GM18909 (cell line): ENCODE measurements at regions not wholly inside any gene's neighbourhood (a gene's known extent, or its start where the extent isn't known, plus 50 kb on each side); places are given as distances from the start of the nearest gene placed in this dataset.
A peak's percentile ranks its signal among the peaks of the same experiment; 100 is the strongest.
"Not testable (repeated sequence)": the region's sequence is repeated elsewhere in the genome, so short reads cannot be mapped to it uniquely, and the experiment has no call there.

Source experiments
- ATAC-seq: cut with Tn5 transposase; IDR thresholded peaks from one replicate; pipeline ENCODE4 v1.9.1; 2021; ENCODE audit warnings: mild to moderate bottlenecking; ENCODE audit not compliant: unreplicated experiment, poor library complexity

DNA sequence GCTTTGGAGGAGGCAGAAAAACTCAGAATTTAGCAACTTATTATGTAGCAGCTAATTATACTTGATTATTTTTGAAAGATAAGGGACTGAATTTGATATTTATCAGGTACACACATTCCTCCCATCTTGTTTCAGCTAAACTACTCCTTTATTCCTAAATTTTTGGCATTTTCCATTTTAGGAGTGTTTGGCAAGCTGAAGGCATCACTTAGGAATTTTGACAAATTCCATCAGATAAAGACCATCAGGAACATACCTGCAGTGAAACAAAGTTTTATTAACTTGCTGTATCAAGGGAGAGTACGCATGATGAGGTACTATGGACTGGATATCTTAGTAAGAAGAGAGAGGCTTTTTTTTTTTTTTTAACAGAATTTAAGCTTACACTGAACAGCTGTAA lies 1092.2 kb downstream of the PLA2G4A start:
- no peak for ATAC-seq

DNA sequence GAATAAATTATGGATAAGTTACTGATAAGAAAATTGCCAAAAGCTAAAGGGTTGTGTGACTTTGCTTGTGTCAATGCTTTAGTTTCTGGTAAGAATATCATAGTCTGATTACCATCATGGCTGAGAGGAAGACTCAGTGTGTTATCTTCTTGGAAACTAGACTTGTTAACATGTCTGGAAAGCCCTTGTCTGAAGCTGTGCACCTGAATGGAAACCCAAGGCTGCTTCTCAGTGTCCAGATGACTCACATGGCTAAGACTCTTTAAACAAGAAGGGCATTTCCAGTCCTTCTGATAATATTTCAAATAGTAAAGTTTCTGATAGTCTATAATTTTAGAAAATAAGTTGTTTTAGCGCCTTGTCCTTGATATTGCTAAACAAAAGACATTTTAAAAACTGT lies 1092.7 kb downstream of the PLA2G4A start:
- no peak for ATAC-seq

DNA sequence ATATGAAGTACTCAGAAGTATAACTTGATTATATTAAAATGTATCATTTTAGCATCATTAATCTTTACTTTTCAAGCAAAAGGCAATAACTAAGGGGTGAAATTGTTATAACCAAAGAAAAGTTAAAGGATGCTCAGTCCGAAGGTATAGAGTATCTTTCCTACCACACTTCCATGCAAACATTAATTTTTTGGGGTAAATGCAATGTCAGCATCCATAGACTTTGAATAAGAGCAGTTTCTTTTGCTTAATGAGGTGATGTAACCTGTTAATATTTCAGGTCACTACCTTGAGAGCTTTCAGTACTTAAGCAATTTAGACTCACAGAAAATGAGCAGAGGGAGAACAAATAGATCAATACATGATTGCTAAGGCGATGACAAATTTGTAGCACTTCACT lies 1093.5 kb downstream of the PLA2G4A start:
- ATAC-seq, result no peak

DNA sequence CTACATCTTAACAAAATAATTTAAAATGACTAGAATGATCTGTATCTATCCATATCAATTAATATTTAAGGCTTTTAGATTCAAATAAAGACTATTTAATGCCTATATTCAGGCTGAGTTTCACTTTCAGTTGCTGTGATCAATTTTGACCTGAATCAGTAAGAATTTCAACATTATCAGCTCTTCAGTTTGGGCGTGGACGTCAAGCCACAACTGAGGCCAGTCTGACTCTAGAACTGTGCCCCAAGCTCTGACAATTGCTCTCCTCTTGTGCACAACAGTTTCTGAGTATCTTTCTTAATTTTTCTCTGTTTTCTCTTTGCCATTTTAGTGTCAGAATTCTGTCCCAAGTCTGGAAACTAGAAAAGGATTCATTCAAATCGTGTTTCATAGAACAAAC lies 1095.5 kb downstream of the PLA2G4A start:
- ATAC-seq, result no peak

DNA sequence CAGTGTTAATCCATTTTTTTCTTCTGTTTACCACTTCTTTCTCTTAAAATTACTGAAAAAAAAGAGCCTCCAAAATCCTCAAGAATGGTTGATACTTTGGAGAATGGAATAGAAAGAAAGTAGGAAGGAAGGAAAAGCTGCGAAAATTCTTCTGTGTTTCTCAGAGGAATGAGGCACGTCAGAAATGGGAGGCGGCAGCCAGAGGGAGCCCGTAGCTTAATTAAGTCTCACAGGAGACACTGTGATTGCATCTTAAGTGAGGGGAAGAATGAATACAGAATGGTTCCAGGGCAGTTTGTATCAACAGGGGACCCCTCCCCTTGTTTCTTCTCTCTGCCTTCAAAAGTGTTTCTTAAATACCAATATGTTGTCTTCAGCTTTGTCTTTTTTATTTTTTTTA lies 1099.5 kb downstream of the PLA2G4A start:
- ATAC-seq, result peak; percentile 76

DNA sequence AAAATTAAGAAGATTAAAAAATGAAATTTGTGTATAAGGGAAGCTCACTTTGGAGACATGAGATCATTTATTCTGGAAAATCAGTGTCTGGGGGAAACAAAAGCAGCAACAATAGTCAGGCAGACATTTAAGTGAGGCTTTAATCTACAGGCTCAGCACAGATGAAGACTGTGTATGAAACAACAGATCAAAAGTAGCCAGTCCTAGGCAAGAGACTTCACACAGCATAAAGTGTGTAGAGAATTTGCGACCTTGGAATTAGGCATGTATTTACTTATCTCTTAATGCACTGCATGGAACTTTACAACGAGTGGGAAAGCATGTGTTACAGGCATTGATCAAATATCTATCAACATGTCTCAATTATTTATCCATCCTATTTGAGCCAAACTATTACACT lies 1099.9 kb downstream of the PLA2G4A start:
- ATAC-seq, result no peak

DNA sequence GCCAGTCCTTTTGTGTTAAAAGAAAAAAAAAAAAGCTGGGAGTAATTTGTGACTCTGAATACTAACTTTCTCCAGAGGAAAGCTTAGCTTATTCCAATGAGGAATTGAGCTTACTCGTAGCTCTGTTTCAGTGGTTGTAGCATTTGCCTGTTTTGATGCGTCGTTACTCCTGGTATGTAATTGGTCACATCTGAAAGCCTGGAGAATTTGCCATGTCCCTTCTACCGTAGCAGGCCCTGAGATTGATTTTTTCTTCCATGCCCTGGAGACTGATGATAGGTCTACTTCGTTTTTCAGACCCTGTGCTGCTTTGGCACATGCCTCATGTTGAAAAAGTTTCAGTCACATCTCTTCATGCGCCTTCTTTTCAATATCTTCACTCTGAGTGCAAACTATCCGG lies 1103.0 kb downstream of the PLA2G4A start:
- ATAC-seq, result no peak

DNA sequence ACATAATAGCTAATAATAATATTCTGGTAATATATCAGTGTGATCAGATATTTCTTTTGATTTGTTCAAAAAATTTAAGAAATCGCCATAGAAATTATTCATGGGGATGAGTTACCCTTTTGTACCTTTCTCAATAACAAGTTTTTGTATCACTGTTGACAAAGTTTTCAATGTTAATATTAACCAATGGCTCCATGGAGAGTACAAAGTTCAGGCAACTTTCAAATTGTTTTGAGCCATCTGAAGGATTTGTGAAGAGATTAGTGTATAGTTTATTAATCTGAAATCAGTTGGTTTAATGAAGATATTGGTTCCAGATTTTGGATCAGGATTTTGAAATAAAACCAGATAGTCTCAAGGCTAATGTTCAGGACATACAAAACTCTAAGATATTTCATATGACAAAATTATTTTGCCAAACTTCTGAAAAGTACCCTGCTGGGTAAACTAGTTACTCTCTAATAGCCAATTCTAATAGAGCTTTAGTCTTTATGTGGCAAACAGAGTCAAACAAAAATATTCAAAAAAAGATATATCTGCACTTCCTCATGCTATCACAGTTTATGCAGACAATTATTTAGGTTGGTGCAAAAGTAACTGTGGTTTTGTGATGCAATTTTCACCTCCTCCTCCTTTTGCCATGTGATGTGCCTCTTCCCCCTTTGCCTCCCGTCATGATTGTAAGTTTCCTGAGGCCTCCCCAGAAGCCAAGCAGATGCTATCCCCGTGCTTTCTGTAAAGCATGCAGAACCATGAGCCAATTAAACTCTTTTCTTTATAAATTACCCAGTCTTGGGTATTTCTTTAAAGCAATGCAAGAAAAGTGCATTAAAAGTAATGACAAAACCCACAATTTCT lies 1105.0 kb downstream of the PLA2G4A start:
- ATAC-seq, result no peak

DNA sequence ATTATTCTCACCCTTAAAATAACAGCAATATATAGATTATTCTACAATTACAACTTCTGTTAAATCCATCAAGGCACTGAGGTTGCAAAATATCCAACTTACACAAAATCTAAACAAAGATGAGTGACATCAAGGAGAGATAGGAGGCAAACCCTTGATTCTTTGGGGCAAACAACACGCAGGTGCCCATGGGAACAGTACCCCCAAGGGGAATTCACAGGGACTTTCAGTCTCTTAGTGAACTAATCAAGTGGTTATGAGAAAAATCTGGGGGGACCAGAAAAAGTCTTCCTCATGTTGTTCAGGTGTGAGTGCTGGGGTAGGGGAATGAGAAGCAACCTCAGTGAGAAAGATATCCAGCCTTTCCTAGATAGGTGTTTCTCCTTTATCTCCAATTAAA lies 1107.9 kb downstream of the PLA2G4A start:
- ATAC-seq, result no peak

DNA sequence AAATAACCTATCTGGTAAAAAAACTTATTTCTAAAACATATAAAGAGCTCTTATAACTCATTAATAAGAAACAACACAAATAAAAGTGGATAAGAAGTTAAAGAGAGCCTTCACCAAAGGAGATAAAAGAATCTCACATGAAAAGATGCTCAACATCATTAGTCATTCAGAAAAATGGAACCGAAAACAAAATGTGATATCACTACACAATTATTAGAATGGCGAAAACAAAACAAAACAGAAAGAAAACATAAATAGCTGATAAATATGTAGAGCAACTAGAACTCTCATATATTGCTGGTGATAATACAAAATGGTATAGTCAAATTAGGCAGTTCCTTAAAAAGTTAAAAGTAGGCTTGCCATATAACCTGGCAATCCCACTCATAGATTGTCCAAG lies 1109.3 kb downstream of the PLA2G4A start:
- ATAC-seq, result no peak

DNA sequence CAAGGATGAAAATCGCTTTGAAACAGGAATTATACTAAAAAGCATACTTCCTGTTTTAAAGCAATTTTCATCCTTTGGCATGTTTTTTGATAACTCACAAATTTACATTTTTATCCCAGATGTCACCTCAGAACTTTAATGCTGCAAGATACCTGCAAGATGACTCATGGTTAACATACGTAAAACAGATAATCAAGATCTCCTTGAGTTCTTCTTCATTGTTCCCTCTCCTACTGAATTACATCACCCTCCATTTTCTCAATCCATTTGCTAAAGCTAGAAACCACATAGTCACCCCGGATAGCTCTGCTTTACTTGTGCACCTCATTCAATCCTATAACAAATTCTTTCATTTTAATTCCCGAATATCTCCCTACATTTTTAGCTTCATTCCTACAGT lies 1114.2 kb downstream of the PLA2G4A start:
- ATAC-seq, result no peak

DNA sequence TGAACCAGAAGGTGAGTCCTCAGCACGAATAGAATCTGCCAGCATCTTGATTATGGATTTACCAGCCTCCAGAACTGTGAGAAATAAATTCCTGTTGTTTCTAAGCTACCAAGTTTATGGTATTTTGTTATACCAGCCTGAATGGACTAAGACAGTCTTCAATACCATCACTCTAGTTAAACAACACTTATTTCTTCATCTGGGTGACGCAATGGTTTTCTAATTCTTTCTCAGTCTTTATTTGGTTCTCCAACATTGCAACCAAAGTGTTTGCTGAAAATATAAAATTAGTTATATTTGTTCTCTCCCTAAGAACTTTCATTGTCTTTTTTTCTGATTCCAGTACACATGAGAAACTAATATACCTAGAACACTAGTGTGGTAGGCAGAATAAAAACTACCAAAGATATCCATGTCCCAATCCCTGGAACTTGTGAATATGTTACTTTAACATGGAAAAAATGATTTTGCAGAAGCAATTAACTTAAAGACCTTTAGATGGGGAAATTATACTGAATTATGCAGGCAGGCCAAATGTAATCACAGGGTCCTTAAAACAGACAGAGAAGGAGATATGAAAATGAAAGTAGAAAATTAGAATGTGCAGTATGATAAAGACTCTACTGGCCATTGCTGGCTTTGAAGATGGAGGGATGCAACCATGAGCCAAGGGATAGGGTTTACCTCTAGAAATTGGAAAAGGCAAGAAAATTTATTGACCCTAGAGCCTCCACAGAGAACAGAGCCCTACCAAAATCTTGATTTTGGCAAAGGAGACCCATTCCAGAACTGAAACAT lies 1115.1 kb downstream of the PLA2G4A start:
- no peak for ATAC-seq

DNA sequence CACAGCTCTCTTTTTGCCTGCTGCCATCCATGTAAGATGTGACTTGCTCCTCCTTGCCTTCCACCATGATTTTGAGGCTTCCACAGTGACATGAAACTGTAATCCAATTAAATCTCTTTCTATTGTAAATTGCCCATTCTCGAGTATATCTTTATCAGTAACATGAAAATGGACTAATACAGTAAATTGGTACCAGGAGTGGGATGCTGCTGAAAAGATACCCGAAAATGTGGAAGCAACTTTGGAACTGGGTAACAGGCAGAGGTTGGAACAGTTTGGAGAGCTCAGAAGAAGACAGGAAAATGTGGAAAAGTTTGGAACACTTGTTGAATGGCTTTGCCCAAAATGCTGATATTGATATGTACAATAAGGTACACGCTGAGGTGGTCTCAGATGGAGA lies 1117.9 kb downstream of the PLA2G4A start:
- ATAC-seq, result not testable (repeated sequence)

DNA sequence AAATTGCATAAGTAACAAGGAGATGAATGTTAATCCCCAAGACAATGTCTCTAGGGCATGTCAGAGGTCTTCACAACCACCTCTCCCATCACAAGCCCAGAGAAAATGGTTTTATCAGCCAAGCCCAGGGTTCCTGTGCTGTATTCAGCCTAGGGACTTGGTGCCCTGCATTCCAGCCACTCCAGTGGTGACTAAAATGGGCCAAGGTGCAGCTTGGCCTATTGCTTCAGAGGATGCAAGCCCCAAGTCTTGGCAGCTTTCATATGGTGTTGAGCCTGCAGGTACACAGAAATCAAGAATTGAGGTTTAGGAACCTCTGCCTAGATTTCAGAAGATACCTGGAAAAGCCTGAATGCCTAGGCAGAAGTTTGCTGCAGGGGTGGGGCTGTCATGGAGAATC lies 1118.6 kb downstream of the PLA2G4A start:
- ATAC-seq, result no peak

DNA sequence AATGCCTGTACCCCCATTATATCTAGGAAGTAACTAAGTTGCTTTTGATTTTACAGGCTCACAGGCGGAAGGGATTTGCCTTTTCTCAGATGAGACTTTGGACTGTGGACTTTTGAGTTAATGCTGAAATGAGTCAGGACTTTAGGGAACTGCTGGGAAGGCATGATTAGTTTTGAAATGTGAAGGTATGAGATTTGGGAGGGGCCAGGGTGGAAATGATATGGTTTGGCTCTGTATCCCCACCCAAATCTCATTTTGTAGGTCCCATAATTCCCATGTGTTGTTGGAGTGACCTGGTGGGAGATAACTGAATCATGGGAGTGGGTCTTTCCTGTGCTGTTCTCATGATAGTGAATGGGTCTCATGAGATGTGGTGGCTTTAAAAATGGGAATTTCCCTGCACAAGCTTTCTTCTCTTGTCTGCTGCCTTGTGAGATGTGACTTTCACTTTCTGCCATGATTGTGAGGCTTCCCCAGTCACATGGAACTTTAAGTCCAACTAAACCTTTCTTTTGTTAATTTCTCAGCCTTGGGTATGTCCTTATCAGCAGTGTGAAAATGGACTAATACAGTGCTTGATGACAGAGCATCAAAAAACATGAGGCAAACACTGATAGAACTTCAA lies 1119.5 kb downstream of the PLA2G4A start:
- no peak for ATAC-seq

DNA sequence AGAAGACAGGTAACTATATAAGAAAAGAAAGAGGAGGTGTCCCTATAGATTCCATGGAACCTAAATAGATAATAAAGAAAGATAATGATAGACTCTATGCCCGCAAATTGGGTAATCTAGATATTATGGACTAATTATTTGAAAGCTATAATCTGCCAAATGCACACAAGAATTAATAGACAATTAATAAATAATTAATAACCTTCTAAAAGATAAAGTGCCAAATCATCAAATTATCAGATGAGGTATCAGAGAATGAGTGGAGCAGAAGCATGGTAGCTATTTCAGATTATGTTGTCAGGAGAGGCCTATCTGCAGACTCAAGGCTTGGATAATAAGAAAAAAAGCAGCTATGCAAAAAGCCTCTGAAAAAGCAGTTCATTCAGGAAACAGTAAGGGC lies 1120.8 kb downstream of the PLA2G4A start:
- no peak for ATAC-seq

DNA sequence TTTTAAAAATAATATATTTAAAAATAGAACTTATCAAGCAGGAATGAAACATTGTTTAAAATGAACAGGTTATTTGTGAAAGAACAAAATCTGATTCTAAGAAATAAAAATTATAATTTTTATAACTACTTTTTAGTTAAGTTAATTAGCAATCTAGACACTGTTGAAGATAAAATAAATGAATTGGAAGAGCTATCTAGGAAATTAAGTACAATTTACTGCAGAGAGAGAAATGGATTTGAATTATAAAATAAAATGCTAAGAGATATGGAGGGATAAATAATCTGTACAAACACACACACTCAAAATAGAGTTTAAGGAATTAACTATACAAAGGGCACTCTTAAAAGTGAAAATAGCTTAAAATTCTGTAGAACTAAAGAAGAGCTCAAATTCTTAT lies 1123.1 kb downstream of the PLA2G4A start:
- ATAC-seq, result no peak

DNA sequence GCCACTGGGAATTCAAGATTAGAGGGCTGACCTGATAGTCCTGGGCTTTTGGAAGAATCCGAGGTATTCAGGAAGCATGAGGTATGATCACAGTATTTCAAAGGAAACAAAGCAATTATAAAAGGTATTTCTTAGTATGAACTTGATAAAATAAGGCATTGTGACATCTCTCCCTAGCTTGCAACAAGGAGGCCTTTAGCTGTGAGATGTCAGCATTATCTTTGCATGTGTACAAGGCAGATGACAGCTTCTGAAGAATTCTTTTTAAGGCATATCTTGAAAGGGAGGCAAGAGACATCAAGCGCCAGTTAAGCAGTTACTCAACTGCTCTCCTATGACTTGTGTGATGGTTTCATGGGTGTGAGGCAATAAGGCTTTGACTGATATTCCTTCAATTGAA lies 1123.7 kb downstream of the PLA2G4A start:
- no peak for ATAC-seq

DNA sequence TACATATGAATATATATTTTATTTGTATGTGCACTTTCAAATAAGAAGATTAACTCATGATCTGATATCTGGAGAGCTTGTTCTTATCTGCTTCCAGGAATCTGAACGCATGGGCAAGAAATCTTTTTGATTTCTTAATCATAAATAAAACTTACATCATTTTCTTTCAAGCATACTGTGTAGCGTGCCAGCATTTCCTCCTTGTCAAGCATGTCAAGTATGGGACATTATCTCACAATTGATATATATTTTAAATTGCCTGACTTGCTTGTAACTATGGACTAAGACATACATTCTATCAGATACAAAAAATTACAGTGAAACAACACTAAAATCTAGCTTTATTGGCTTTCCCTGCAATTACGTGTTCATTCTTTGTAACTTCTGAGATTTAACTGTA lies 1128.2 kb downstream of the PLA2G4A start:
- ATAC-seq, result no peak

DNA sequence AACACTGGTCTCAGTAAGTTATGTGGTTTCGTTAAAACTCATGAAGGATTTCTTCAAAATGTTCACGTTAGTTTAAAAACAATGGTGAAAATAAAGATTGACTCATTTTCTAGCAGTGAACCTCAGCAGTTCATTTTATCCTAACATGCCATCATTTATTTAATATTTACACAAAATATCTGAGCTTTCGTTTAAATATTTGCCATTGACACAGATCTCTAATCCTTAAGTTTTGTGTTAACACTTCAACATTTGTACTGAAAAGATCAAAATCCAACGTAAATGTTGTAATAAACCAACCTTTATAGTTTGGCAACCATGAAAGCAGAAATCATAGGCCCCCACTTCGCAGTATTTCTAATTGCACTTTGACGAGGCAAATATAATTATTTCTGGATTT lies 1129.5 kb downstream of the PLA2G4A start:
- ATAC-seq, result no peak

DNA sequence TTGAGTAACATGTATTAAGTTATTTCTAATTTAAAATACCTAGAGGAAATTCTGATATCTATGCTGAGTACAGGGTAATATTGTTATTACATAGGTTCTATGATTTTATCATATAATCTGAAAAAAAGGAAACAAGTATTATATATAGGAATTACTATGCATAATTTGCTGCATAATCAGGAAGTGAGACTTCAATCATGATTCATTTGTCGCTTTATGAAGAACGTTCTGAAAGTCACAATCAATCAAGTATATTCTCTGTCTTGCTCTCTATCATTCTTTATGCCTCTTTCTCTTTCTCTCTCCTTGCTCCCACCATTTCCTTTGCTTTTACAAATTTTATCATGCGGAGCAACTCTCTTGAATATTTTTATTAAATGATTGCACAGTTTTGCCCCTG lies 1130.3 kb downstream of the PLA2G4A start:
- ATAC-seq, result no peak
